K562 (cell line): ENCODE measurements at regions not wholly inside any gene's neighbourhood (a gene's known extent, or its start where the extent isn't known, plus 50 kb on each side); places are given as distances from the start of the nearest gene placed in this dataset.
A peak's percentile ranks its signal among the peaks of the same experiment; 100 is the strongest.
"Not testable (repeated sequence)": the region's sequence is repeated elsewhere in the genome, so short reads cannot be mapped to it uniquely, and the experiment has no call there.

ENCODE experiments used
- ATAC-seq: fragments of 200-7000 bp; cut with Tn5 transposase; 3 replicates; pipeline ENCODE4 v1.9.1; 2020; ENCODE audit warnings: moderate library complexity
- BruUV-seq: library from RNA; stranded (reverse); fragments of 400-500 nt; replicated peaks from 2 replicates; lab custom pipeline; 2021; lab: Mats Ljungman, UMichigan
- CTCF ChIA-PET: fragments of 300-600 bp; formaldehyde crosslinking; extraction: SDS; loops from one replicate; lab custom pipeline; 2021; ENCODE audit warnings: low intra/inter-chr PET ratio; lab: Yijun Ruan, JAX
- POLR2A ChIA-PET: fragments of 300-600, 350-650 bp; sonication (Branson Sonifier 250); formaldehyde crosslinking; extraction: SDS; loops from one replicate; lab custom pipeline; 2021; ENCODE audit warnings: antibody characterized with exemption, inconsistent platforms; lab: Yijun Ruan, JAX
- DNase-seq, 4 experiments: peaks; one replicate each; pipeline versions ENCODE4 v3.0.0 to v3.0.0-alpha.2; 2011 to 2018; ENCODE audit warnings: low spot score in 3 of 4, mixed read lengths in 3 of 4; ENCODE audit errors: extremely low read depth in 1 of 4
- FAIRE-seq: peaks from 2 replicates; lab custom pipeline; 2011; peaks lifted over from hg19 to GRCh38; lab: Jason Lieb, UNC
- H2AFZ ChIP-seq: 2 replicates; pipeline ENCODE4 v1.6.0; 2011; ENCODE audit warnings: low read depth, low read length, control low read depth, inconsistent platforms
- H3K27ac ChIP-seq: fragments of 200-600 bp; 3 replicates; pipeline ENCODE4 v1.8.0; 2011; ENCODE audit warnings: low read depth, mild to moderate bottlenecking, control low read depth, inconsistent platforms, low read length, moderate library complexity, mixed read lengths; ENCODE audit errors: extremely low read depth
- H3K27me3 ChIP-seq, 2 experiments: fragments of 300-600 bp in 1 of 2; 2 replicates in 1 of 2; 3 replicates in 1 of 2; pipeline versions ENCODE4 v1.6.0 to v1.8.0; 2011; ENCODE audit warnings: inconsistent platforms in 2 of 2, low read length in 2 of 2, mild to moderate bottlenecking in 1 of 2, mixed read lengths in 1 of 2, moderate library complexity in 1 of 2; ENCODE audit not compliant: control insufficient read depth in 2 of 2, insufficient read depth in 2 of 2
- H3K36me3 ChIP-seq: fragments of 300-600 bp; 3 replicates; pipeline ENCODE4 v1.8.0; 2011; ENCODE audit warnings: mild to moderate bottlenecking, low read length, inconsistent platforms; ENCODE audit not compliant: control insufficient read depth, insufficient read depth
- H3K4me1 ChIP-seq, 2 experiments: fragments of 200-600 bp in 1 of 2; replicated peaks in 1 of 2; 2 replicates in 1 of 2; 3 replicates in 1 of 2; pipeline versions ENCODE4 v1.5.1 to v1.8.0; 2011; ENCODE audit warnings: inconsistent platforms in 2 of 2, low read length in 2 of 2, mild to moderate bottlenecking in 1 of 2, mixed read lengths in 1 of 2, moderate library complexity in 1 of 2; ENCODE audit not compliant: control insufficient read depth in 2 of 2, insufficient read depth in 2 of 2
- H3K4me2 ChIP-seq: 2 replicates; pipeline ENCODE4 v1.6.1; 2011; ENCODE audit warnings: low read length, control low read depth, inconsistent platforms, mixed read lengths; ENCODE audit not compliant: insufficient read depth
- H3K4me3 ChIP-seq: fragments of 200-600 bp; sonication (generic), shearing (Covaris generic); 2 replicates; pipeline ENCODE4 v1.5.1; 2016; ENCODE audit warnings: control low read depth, inconsistent platforms
- H3K79me2 ChIP-seq: fragments of 200-600 bp; 3 replicates; pipeline ENCODE4 v1.8.0; 2011; ENCODE audit warnings: low read length, inconsistent platforms; ENCODE audit not compliant: control insufficient read depth, insufficient read depth
- H3K9ac ChIP-seq, 2 experiments: 2 replicates each; pipeline versions ENCODE4 v1.6.0 to v1.6.1; 2011; ENCODE audit warnings: low read depth in 2 of 2, low read length in 2 of 2, control low read depth in 1 of 2, inconsistent platforms in 1 of 2, mild to moderate bottlenecking in 1 of 2, mixed read lengths in 1 of 2; ENCODE audit not compliant: insufficient read depth in 1 of 2
- H3K9me1 ChIP-seq: one replicate; pipeline ENCODE4 v1.6.0; 2011; ENCODE audit warnings: inconsistent platforms, mild to moderate bottlenecking, low read length, moderate library complexity; ENCODE audit not compliant: control insufficient read depth, insufficient read depth
- H3K9me3 ChIP-seq: replicated peaks from 2 replicates; pipeline ENCODE4 v1.5.1; 2011; ENCODE audit warnings: low read depth, low read length, inconsistent platforms; ENCODE audit not compliant: control insufficient read depth, insufficient read depth
- H4K20me1 ChIP-seq: replicated peaks from 2 replicates; pipeline ENCODE4 v1.6.1; 2011; ENCODE audit warnings: low read length, inconsistent platforms, mixed read lengths; ENCODE audit not compliant: control insufficient read depth, insufficient read depth
- CBX3 ChIP-seq, 2 experiments: IDR thresholded peaks; 1 replicate in 1 of 2; 2 replicates in 1 of 2; pipeline ENCODE4 v1.6.1; 2012; ENCODE audit warnings: inconsistent platforms in 2 of 2, low read length in 2 of 2, borderline replicate concordance in 1 of 2, control low read depth in 1 of 2
- CC2D1A ChIP-seq: fragments of 450-650 bp; IDR thresholded peaks from 2 replicates; pipeline ENCODE4 v1.6.1; 2017; ENCODE audit warnings: mild to moderate bottlenecking
- RFX1 ChIP-seq: fragments of 450-650 bp; IDR thresholded peaks from 2 replicates; pipeline ENCODE4 v1.6.1; 2016; ENCODE audit warnings: mild to moderate bottlenecking, moderate library complexity
- TFAP4 ChIP-seq: sonication (generic); formaldehyde crosslinking; IDR thresholded peaks from 2 replicates; pipeline ENCODE4 v1.8.0; 2022; ENCODE audit warnings: missing genetic modification reagents, mild to moderate bottlenecking, moderate library complexity, borderline replicate concordance
- TRIM24 ChIP-seq, 2 experiments: fragments of 450-650 bp; IDR thresholded peaks; 2 replicates each; pipeline ENCODE4 v1.6.1; 2016
- ZFP36 ChIP-seq: fragments of 150-350 bp; IDR thresholded peaks from 2 replicates; pipeline ENCODE4 v1.6.1; 2018; ENCODE audit warnings: low read length, low read depth; ENCODE audit not compliant: partially characterized antibody
- ZNF431 ChIP-seq: sonication (generic); formaldehyde crosslinking; IDR thresholded peaks from 2 replicates; pipeline ENCODE4 v1.8.0; 2022; ENCODE audit warnings: mild to moderate bottlenecking, missing genetic modification reagents
- WGBS: fragments of 100-300 bp; shearing (Covaris generic); methylation state at CpG from one replicate; pipeline ENCODE4 v1.1.6; 2016; ENCODE audit warnings: low coverage, mixed read lengths; ENCODE audit not compliant: insufficient coverage; ENCODE audit errors: missing lambda C conversion rate; 5-methylcytosine and 5-hydroxymethylcytosine counted together
- in situ Hi-C: fragments of 300-500 bp; cut with MboI; formaldehyde crosslinking; loops from 4 replicates; pipeline ENCODE4 v1.15.0; 2018; ENCODE audit warnings: inconsistent platforms, mixed read lengths
- intact Hi-C: fragments of 100-400 bp; cut with micrococcal nuclease; formaldehyde crosslinking; loops from 2 replicates; pipeline ENCODE4 v1.14.2; 2022
- TF ChIP-seq, protein P1 (sequence below): fragments of 450-650 bp; IDR thresholded peaks from 2 replicates; pipeline ENCODE4 v1.6.1; 2016; ENCODE audit warnings: mild to moderate bottlenecking

DNA sequence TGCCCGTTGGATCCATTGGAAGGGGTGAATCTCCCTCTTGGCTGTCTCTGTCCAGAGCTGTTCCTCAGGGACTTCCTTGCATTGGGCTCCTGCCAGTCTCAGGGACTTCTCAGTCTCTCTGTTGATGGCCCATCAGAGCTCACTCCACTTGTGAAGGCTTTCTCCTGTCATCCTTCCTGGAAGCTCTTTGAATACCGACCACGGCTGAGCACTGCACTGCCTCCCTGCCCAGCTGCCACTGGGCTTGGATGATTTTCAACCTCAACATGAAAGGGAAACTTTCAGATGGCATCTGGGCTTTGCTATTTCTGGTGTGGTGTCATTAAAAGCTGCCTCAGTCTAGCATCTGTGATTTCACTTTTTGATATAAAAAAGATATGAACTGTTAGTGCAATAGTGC, 66.1 kb upstream of the ANKRD10 start:
- 40% methylated on average over 3 of the region's 3 CpGs for WGBS
- FAIRE-seq (no peak), DNase-seq (peak in 1 of 4 experiments; percentile 53), ATAC-seq (peak; percentile 18; the same call in 1 of the 3 replicates)
- Histone ChIP-seq H4K20me1 (no peaks in the 10 kb centered on the region), H3K4me2 (0 out of 2 replicates have a peak overlapping the region, but pooled peaks have one; percentile 34), H3K79me2 (no peaks in the 10 kb centered on the region), H3K27me3 (no peaks in the 10 kb centered on the region), H3K4me1 (peaks cover 6 to 60% of the 10 kb centered on the region in 2 experiments; a peak in 4 of 5 replicates), H3K4me3 (no peak overlapping the region), H3K27ac (peak overlapping the region; percentile 64), H2AFZ (peak overlapping the region; percentile 38; the same call in 1 of the 2 replicates), H3K9me1 (no peaks in the 10 kb centered on the region), H3K9ac (peak overlapping the region in 1 of 2 experiments; percentile 55; a peak in 1 of 4 replicates), H3K9me3 (peaks cover 28% of the 10 kb centered on the region), H3K36me3 (peaks cover 3% of the 10 kb centered on the region; the same call in 2 of the 3 replicates)
- TF ChIP-seq RFX1 (no peak), TFAP4 (0 out of 2 replicates have a peak, but pooled peaks have one; percentile 16)
- POLR2A ChIA-PET: interaction anchor here (0.6 kb wide), 1 partner anchor 867 kb away, joined by 4 read pairs; no protein-coding TSS in a partner anchor
- intact Hi-C loops: loop anchor here (2.0 kb wide), 1 partner anchor 26 kb away; no protein-coding TSS in a partner anchor
- no TSS peak for BruUV-seq
- in situ Hi-C loops: no loop called here
- CTCF ChIA-PET: no interaction called here

DNA sequence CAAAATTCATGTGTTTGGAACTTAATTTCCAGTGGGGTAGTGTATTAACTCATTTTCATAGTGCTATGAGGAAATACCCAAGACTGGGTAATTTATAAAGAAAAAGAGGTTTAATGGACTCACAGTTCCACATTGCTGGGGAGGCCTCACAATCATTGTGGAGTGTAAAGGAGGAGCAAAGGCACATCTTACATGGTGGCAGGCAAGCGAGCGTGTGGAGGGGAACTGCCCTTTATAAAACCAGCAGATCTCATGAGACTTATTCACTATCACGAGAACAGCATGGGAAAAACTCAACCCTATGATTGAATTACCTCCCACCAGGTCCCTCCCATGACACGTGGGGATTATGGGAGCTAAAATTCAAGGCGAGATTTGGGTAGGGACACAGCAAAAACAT, 64.3 kb upstream of the ANKRD10 start:
- peaks cover 0 to 47% of the 10 kb centered on the region in 2 experiments; a peak in 3 of 5 replicates for H3K4me1 ChIP-seq
- POLR2A ChIA-PET, FAIRE-seq, CTCF ChIA-PET, H2AFZ ChIP-seq, H3K4me3 ChIP-seq, H3K27ac ChIP-seq, DNase-seq, H3K9ac ChIP-seq, H4K20me1 ChIP-seq, H3K4me2 ChIP-seq, H3K9me1 ChIP-seq, BruUV-seq, ATAC-seq, H3K36me3 ChIP-seq, in situ Hi-C loops, intact Hi-C loops, H3K27me3 ChIP-seq, H3K79me2 ChIP-seq: not testable (repeated sequence)
- H3K9me3 ChIP-seq: peaks cover 28% of the 10 kb centered on the region
- 73% methylated on average over 4 of the region's 5 CpGs for WGBS
- TF ChIP-seq ZNF431 (CRISPR knock-in tag): peak; percentile 96
- TF ChIP-seq, protein P1, sequence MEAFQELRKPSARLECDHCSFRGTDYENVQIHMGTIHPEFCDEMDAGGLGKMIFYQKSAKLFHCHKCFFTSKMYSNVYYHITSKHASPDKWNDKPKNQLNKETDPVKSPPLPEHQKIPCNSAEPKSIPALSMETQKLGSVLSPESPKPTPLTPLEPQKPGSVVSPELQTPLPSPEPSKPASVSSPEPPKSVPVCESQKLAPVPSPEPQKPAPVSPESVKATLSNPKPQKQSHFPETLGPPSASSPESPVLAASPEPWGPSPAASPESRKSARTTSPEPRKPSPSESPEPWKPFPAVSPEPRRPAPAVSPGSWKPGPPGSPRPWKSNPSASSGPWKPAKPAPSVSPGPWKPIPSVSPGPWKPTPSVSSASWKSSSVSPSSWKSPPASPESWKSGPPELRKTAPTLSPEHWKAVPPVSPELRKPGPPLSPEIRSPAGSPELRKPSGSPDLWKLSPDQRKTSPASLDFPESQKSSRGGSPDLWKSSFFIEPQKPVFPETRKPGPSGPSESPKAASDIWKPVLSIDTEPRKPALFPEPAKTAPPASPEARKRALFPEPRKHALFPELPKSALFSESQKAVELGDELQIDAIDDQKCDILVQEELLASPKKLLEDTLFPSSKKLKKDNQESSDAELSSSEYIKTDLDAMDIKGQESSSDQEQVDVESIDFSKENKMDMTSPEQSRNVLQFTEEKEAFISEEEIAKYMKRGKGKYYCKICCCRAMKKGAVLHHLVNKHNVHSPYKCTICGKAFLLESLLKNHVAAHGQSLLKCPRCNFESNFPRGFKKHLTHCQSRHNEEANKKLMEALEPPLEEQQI: peak; percentile 76
- TF ChIP-seq TRIM24 (IDR thresholded peaks at IDR 0.05): peak; percentile 37 to 55; a peak in 3 of 4 replicates
- peak in 1 of 2 experiments; percentile 60; a peak in 1 of 3 replicates for TF ChIP-seq CBX3 (IDR thresholded peaks at IDR 0.05; ENCODE audit: borderline replicate concordance in 1 of 2, low read length in 2 of 2)
- TF ChIP-seq CC2D1A: peak; percentile 44; the same call in 1 of the 2 replicates
- peak; percentile 44 for TF ChIP-seq ZFP36
